Esophagus muscularis mucosa (tissue), 4 donors: ENCODE measurements at regions not wholly inside any gene's neighbourhood (a gene's known extent, or its start where the extent isn't known, plus 50 kb on each side); places are given as distances from the start of the nearest gene placed in this dataset.
A peak's percentile ranks its signal among the peaks of the same experiment; 100 is the strongest.

ENCODE experiments used
- DNase-seq: peaks from one replicate; pipeline ENCODE4 v3.0.0-alpha.2; 2017; ENCODE audit errors: extremely low spot score
- H3K27ac ChIP-seq, 4 donors: fragments of 200-600 bp; sonication (generic); replicated peaks in 1 of 4; 1 replicate in 3 of 4; 2 replicates in 1 of 4; pipeline ENCODE4 v1.5.1; 2016 to 2019; ENCODE audit warnings: mild to moderate bottlenecking in 1 of 4
- H3K27me3 ChIP-seq, 4 donors: fragments of 200-600 bp; sonication (generic); one replicate each; pipeline versions ENCODE4 v1.5.1 to v1.6.0; 2016 to 2019
- H3K36me3 ChIP-seq, 4 donors: fragments of 200-600 bp; sonication (generic); one replicate each; pipeline ENCODE4 v1.5.1; 2016 to 2019
- H3K4me1 ChIP-seq, 4 donors: fragments of 200-600 bp; sonication (generic); one replicate each; pipeline ENCODE4 v1.5.1; 2016 to 2019
- H3K4me3 ChIP-seq, 4 donors: fragments of 200-600 bp; sonication (generic); 1 replicate in 2 of 4; 2 replicates in 2 of 4; pipeline ENCODE4 v1.5.1; 2016 to 2019; ENCODE audit warnings: mild to moderate bottlenecking in 4 of 4, moderate library complexity in 1 of 4
- H3K9me3 ChIP-seq, 4 donors: fragments of 200-600 bp; sonication (generic); 1 replicate in 3 of 4; 2 replicates in 1 of 4; pipeline ENCODE4 v1.5.1; 2016 to 2019
- EP300 ChIP-seq: sonication (generic); formaldehyde crosslinking; IDR thresholded peaks from one replicate; pipeline ENCODE4 v1.6.1; 2017; ENCODE audit warnings: antibody characterized with exemption
- POLR2A ChIP-seq: fragments of 450-650 bp; IDR thresholded peaks from one replicate; pipeline ENCODE4 v1.6.1; 2017; ENCODE audit warnings: antibody characterized with exemption, moderate library complexity, mild to moderate bottlenecking, low read depth
- POLR2AphosphoS5 ChIP-seq, 2 donors: sonication (generic); formaldehyde crosslinking; IDR thresholded peaks; one replicate each; pipeline ENCODE4 v1.6.1; 2017; ENCODE audit warnings: antibody characterized with exemption in 2 of 2
- WGBS: methylation state at CpG from one replicate; pipeline ENCODE4 v1.1.5; 2018; 5-methylcytosine and 5-hydroxymethylcytosine counted together
- intact Hi-C: fragments of 100-400 bp; cut with DNase I; formaldehyde crosslinking; loops from one replicate; pipeline ENCODE4 v1.15.1; 2023
- TF ChIP-seq, protein P1 (sequence below), 3 experiments: fragments of 200-600 bp in 2 of 3; fragments of 450-650 bp in 1 of 3; sonication (generic) in 2 of 3; IDR thresholded peaks; one replicate each; pipeline ENCODE4 v1.5.1; 2017 to 2019; ENCODE audit warnings: antibody characterized with exemption in 3 of 3, mild to moderate bottlenecking in 2 of 3, moderate library complexity in 1 of 3

DNA sequence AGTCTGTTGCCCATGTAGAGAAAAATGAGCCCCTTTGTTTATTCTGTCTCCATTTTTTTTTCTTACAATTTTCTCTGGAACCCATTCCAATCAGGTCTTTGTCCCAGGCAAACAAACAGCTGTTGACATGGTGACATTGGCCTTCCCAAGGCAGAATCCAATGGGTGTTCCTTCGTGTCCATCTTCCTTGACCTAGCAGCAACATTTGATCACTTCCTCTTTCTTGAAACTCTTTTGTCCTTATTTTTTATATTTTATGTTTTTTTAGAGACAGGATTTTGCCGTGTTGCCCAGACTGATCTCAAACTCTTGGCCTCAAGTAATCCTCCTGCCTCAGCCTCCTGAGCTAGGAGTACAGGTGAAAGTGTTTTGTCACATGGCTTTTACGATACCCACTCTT lies 65.4 kb upstream of the CACNA1E start:
- DNase-seq, result no peak
- H3K36me3 ChIP-seq, result no peaks in the 10 kb centered on the region
- no peaks in the 10 kb centered on the region for H3K4me1 ChIP-seq
- intact Hi-C loops, result no loop called here
- TF ChIP-seq POLR2A, result no peak
- no peak for TF ChIP-seq POLR2AphosphoS5 (IDR thresholded peaks at IDR 0.05)
- no peak for TF ChIP-seq EP300
- TF ChIP-seq, protein P1, sequence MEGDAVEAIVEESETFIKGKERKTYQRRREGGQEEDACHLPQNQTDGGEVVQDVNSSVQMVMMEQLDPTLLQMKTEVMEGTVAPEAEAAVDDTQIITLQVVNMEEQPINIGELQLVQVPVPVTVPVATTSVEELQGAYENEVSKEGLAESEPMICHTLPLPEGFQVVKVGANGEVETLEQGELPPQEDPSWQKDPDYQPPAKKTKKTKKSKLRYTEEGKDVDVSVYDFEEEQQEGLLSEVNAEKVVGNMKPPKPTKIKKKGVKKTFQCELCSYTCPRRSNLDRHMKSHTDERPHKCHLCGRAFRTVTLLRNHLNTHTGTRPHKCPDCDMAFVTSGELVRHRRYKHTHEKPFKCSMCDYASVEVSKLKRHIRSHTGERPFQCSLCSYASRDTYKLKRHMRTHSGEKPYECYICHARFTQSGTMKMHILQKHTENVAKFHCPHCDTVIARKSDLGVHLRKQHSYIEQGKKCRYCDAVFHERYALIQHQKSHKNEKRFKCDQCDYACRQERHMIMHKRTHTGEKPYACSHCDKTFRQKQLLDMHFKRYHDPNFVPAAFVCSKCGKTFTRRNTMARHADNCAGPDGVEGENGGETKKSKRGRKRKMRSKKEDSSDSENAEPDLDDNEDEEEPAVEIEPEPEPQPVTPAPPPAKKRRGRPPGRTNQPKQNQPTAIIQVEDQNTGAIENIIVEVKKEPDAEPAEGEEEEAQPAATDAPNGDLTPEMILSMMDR (IDR thresholded peaks at IDR 0.05), result no peak
- H3K27ac ChIP-seq, result no peak overlapping the region
- H3K9me3 ChIP-seq, result no peaks in the 10 kb centered on the region
- 74% methylated on average over 3 of the region's 3 CpGs for WGBS
- no peak overlapping the region for H3K4me3 ChIP-seq
- H3K27me3 ChIP-seq, result no peaks in the 10 kb centered on the region

DNA sequence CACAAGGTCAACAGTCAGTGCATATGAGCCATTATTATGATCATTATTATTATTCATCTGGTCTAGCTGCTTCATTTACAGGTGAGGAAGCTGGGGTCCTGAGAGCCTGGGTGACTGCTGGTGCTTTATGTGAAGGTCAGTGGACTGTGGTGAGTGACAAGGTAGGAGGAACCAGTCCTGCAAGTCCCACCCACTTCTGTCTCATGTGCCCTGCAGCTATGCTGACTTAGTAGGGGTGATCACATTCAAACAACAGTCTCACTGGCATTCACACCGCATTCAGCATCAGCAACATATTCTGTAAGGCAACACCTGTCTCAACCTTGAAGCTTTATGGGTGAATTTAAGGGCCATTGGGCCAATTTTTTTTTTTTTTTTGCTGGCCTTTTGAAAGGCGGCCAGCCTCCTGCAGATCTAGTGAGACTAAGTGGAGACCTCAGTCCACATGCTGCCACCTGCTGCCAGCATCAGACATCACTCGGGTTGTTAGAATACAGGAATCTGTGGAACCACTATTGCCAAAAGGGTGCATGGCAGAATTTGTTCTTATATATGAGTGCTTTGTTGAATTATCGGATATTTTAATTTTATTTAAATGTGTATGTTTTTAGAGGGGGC lies 59.9 kb upstream of the CACNA1E start:
- intact Hi-C loops, result no loop called here
- 40% methylated on average over 4 of the region's 4 CpGs for WGBS

DNA sequence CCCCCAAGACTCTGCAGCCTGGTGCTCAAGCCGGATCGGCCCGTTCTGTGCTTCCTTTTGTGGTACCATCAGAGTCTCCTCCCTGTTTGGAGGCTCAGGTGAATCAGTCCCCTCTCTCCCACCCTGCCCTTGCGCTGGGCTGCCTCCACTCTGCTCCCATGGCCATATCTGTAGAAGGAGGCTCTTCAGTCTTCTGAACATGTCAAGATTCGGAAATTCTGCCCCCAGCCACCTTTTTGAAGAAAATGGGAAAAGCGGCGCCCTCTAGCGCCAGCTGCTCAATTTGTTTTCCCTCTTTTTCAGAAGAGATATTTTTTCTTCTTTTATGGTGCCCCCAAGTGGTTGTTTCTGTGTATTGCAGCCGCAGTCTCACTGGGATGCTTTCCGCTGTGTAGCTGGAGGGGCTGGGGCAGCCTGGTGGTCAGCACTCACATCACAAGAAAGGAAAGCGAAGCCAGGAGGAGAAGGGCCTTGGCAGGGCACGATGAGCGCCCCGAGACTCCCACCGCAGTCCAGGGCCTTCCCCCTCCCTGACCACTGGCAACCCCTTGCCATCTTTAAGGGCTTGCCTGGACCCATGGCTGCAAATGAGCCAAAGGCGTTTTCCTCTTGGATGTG lies 58.4 kb upstream of the CACNA1E start:
- Histone ChIP-seq H3K27ac (no peak overlapping the region), H3K36me3 (no peaks in the 10 kb centered on the region), H3K27me3 (peaks cover 0 to 32% (median 0%) of the 10 kb centered on the region in 4 donors), H3K4me1 (peaks cover 0 to 8% (median 6%) of the 10 kb centered on the region in 4 donors), H3K4me3 (no peak overlapping the region), H3K9me3 (no peaks in the 10 kb centered on the region)
- intact Hi-C loops, result loop anchor here (1.0 kb wide), 1 partner anchor 235 kb away; no protein-coding TSS in a partner anchor
- DNase-seq, result no peak
- TF ChIP-seq EP300, result no peak
- TF ChIP-seq, protein P1 (IDR thresholded peaks at IDR 0.05), result peak; percentile 97 to 99 (median 98)
- 1% methylated on average over 13 of the region's 16 CpGs for WGBS

More for the DNA sequence above, 59.9 kb upstream of the CACNA1E start:
- Histone ChIP-seq H3K36me3 (no peaks in the 10 kb centered on the region), H3K4me1 (peaks cover 0 to 8% (median 6%) of the 10 kb centered on the region in 4 donors), H3K4me3 (no peak overlapping the region), H3K27me3 (peaks cover 0 to 28% (median 0%) of the 10 kb centered on the region in 4 donors), H3K27ac (no peak overlapping the region), H3K9me3 (no peaks in the 10 kb centered on the region)
- DNase-seq, result no peak
- TF ChIP-seq EP300, result no peak
- no peak for TF ChIP-seq POLR2AphosphoS5 (IDR thresholded peaks at IDR 0.05)
- TF ChIP-seq, protein P1 (IDR thresholded peaks at IDR 0.05), result peak; percentile 11 to 19 (median 17)
- TF ChIP-seq POLR2A, result no peak

DNA sequence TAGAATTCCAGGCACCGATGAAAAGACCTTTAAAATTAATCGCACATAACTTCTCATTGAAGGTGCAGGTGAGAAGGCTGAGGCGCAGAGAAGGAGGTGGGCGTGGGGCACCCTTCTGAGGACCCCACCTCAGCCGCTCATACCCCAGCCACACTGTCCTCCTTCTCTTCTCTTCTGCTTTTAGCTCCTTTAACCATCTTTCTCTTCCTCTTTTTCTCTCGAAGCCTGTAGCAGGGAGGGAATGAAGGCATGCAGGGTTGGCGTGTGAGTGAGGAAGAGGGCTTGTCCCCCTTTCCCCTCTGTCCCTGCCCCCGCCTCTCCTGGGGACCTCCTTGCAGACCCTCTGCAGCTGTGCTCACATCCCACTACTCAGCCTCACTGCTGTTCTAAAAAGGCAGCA lies 57.8 kb upstream of the CACNA1E start:
- TF ChIP-seq POLR2AphosphoS5 (IDR thresholded peaks at IDR 0.05), result no peak
- TF ChIP-seq, protein P1 (IDR thresholded peaks at IDR 0.05), result no peak
- no peak for TF ChIP-seq POLR2A
- no peak for TF ChIP-seq EP300
- WGBS, result 74% methylated on average over 8 of the region's 8 CpGs
- H3K4me3 ChIP-seq, result no peak overlapping the region
- no peaks in the 10 kb centered on the region for H3K36me3 ChIP-seq
- peaks cover 0 to 32% (median 0%) of the 10 kb centered on the region in 4 donors for H3K27me3 ChIP-seq
- peaks cover 0 to 8% (median 6%) of the 10 kb centered on the region in 4 donors for H3K4me1 ChIP-seq
- intact Hi-C loops, result loop anchor here (1.0 kb wide), 1 partner anchor 235 kb away; no protein-coding TSS in a partner anchor
- no peaks in the 10 kb centered on the region for H3K9me3 ChIP-seq
- no peak for DNase-seq
- no peak overlapping the region for H3K27ac ChIP-seq
